HepG2 (cell line): ENCODE measurements at regions not wholly inside any gene's neighbourhood (a gene's known extent, or its start where the extent isn't known, plus 50 kb on each side); places are given as distances from the start of the nearest gene placed in this dataset.
A peak's percentile ranks its signal among the peaks of the same experiment; 100 is the strongest.

Experiments
- ATAC-seq: fragments of 200-7000 bp; cut with Tn5 transposase; 3 replicates; pipeline ENCODE4 v1.9.1; 2020; ENCODE audit warnings: mild to moderate bottlenecking, moderate library complexity
- BruUV-seq: library from RNA; stranded (reverse); fragments of 400-500 nt; replicated peaks from 2 replicates; lab custom pipeline; 2021; lab: Mats Ljungman, UMichigan
- CTCF ChIA-PET: fragments of 300-600 bp; formaldehyde crosslinking; extraction: SDS; loops from one replicate; lab custom pipeline; 2021; ENCODE audit warnings: low total read pairs, inconsistent platforms, low intra/inter-chr PET ratio; lab: Yijun Ruan, JAX
- POLR2A ChIA-PET: fragments of 350-600 bp; sonication (Branson Sonifier 250); formaldehyde crosslinking; loops from one replicate; lab custom pipeline; 2020; ENCODE audit warnings: antibody characterized with exemption, inconsistent platforms; lab: Yijun Ruan, JAX
- DNase-seq: peaks from one replicate; pipeline ENCODE4 v3.0.0-alpha.2; 2015; ENCODE audit warnings: low spot score
- FAIRE-seq: peaks from 3 replicates; lab custom pipeline; 2011; peaks lifted over from hg19 to GRCh38; lab: Jason Lieb, UNC
- H2AFZ ChIP-seq: one replicate; pipeline ENCODE4 v1.6.1; 2011; ENCODE audit warnings: low read length, inconsistent platforms
- H3K27ac ChIP-seq: fragments of 300-600 bp; 3 replicates; pipeline ENCODE4 v1.8.0; 2011; ENCODE audit warnings: mixed run types, mild to moderate bottlenecking, mixed read lengths, low read length, inconsistent platforms; ENCODE audit not compliant: insufficient read depth; ENCODE audit errors: extremely low read length
- H3K27me3 ChIP-seq, 2 experiments: fragments of 200-600 bp in 1 of 2; 2 replicates in 1 of 2; 3 replicates in 1 of 2; pipeline versions ENCODE4 v1.6.0 to v1.8.0; 2011; ENCODE audit warnings: low read length in 2 of 2, mild to moderate bottlenecking in 2 of 2, moderate library complexity in 2 of 2, inconsistent platforms in 1 of 2; ENCODE audit not compliant: insufficient read depth in 2 of 2, control insufficient read depth in 1 of 2
- H3K36me3 ChIP-seq, 2 experiments: fragments of 200-600 bp in 1 of 2; replicated peaks in 1 of 2; 2 replicates in 1 of 2; 3 replicates in 1 of 2; pipeline versions ENCODE4 v1.5.1 to v1.8.0; 2011; ENCODE audit warnings: low read length in 2 of 2, inconsistent platforms in 1 of 2; ENCODE audit not compliant: insufficient read depth in 2 of 2, control insufficient read depth in 1 of 2
- H3K4me1 ChIP-seq: 2 replicates; pipeline ENCODE4 v1.5.1; 2012; ENCODE audit warnings: low read length, inconsistent platforms; ENCODE audit not compliant: insufficient read depth
- H3K4me2 ChIP-seq: 2 replicates; pipeline ENCODE4 v1.6.0; 2011; ENCODE audit warnings: low read depth, low read length, inconsistent platforms
- H3K4me3 ChIP-seq, 3 experiments: fragments of 200-600 bp in 1 of 3; sonication (generic), shearing (Covaris generic) in 1 of 3; replicated peaks in 1 of 3; 2 replicates each; pipeline ENCODE4 v1.5.1; 2011 to 2016; ENCODE audit warnings: low read length in 3 of 3, inconsistent platforms in 2 of 3, low read depth in 2 of 3, mild to moderate bottlenecking in 2 of 3, control low read depth in 1 of 3, mixed read lengths in 1 of 3; ENCODE audit not compliant: insufficient read depth in 1 of 3
- H3K79me2 ChIP-seq: one replicate; pipeline ENCODE4 v1.6.1; 2011; ENCODE audit warnings: low read length, inconsistent platforms; ENCODE audit not compliant: insufficient read depth
- H3K9ac ChIP-seq: 2 replicates; pipeline ENCODE4 v1.6.0; 2011; ENCODE audit warnings: mild to moderate bottlenecking, low read depth, low read length, inconsistent platforms; ENCODE audit not compliant: insufficient read depth
- H3K9me3 ChIP-seq: 2 replicates; pipeline ENCODE4 v1.5.1; 2012; ENCODE audit warnings: mild to moderate bottlenecking, low read length
- H4K20me1 ChIP-seq: 2 replicates; pipeline ENCODE4 v1.6.0; 2011; ENCODE audit warnings: inconsistent platforms, mild to moderate bottlenecking, low read length, moderate library complexity; ENCODE audit not compliant: insufficient read depth
- ATF7 ChIP-seq, 2 experiments: fragments of 450-650 bp in 1 of 2; sonication (generic) in 1 of 2; formaldehyde crosslinking in 1 of 2; IDR thresholded peaks; 2 replicates each; pipeline versions ENCODE4 v1.4.0 to v1.6.1; 2016 to 2020; ENCODE audit warnings: antibody characterized with exemption in 1 of 2, mild to moderate bottlenecking in 1 of 2, missing genetic modification reagents in 1 of 2
- ATF7-NPFF ChIP-seq: sonication (generic); formaldehyde crosslinking; IDR thresholded peaks from 2 replicates; pipeline ENCODE4 v1.8.1; 2023; ENCODE audit warnings: mild to moderate bottlenecking, low read depth, missing genetic modification reagents, moderate library complexity
- FOXA3 ChIP-seq: IDR thresholded peaks from 2 replicates; pipeline ENCODE4 v1.6.1; 2016; ENCODE audit warnings: missing genetic modification reagents, missing compliant biosample characterization
- MED8 ChIP-seq: sonication (generic); formaldehyde crosslinking; IDR thresholded peaks from 2 replicates; pipeline ENCODE4 v1.8.1; 2023; ENCODE audit warnings: mild to moderate bottlenecking, missing genetic modification reagents; ENCODE audit not compliant: insufficient replicate concordance
- NCOA1 ChIP-seq: sonication (generic); formaldehyde crosslinking; IDR thresholded peaks from 2 replicates; pipeline ENCODE4 v1.9.0; 2021; ENCODE audit warnings: missing genetic modification reagents
- SETDB1 ChIP-seq: sonication (generic); formaldehyde crosslinking; IDR thresholded peaks from 2 replicates; pipeline ENCODE4 v1.5.1; 2020; ENCODE audit warnings: missing genetic modification reagents, mild to moderate bottlenecking, borderline replicate concordance
- SIX1 ChIP-seq: sonication (generic); formaldehyde crosslinking; IDR thresholded peaks from 2 replicates; pipeline ENCODE4 v1.4.0; 2020; ENCODE audit warnings: missing genetic modification reagents, borderline replicate concordance
- SOX5 ChIP-seq: IDR thresholded peaks from 2 replicates; pipeline ENCODE4 v1.6.1; 2016; ENCODE audit warnings: borderline replicate concordance
- SP4 ChIP-seq: sonication (generic); formaldehyde crosslinking; IDR thresholded peaks from 2 replicates; pipeline ENCODE4 v1.8.1; 2023; ENCODE audit warnings: mild to moderate bottlenecking, missing genetic modification reagents
- ZNF451 ChIP-seq: sonication (generic); formaldehyde crosslinking; IDR thresholded peaks from 2 replicates; pipeline ENCODE4 v1.5.0; 2020; ENCODE audit warnings: mild to moderate bottlenecking, missing genetic modification reagents
- ZNF564 ChIP-seq: sonication (generic); formaldehyde crosslinking; IDR thresholded peaks from 2 replicates; pipeline ENCODE4 v1.8.1; 2023; ENCODE audit warnings: mild to moderate bottlenecking, missing genetic modification reagents
- WGBS: methylation state at CpG from one replicate; pipeline ENCODE4 v1.1.6; 2017; ENCODE audit warnings: low lambda C conversion rate; 5-methylcytosine and 5-hydroxymethylcytosine counted together
- in situ Hi-C: cut with HindIII; loops from 2 replicates; pipeline ENCODE4 v1.10.0; 2017; ENCODE audit warnings: low pct_unique_long_range_greater_than_20kb; ENCODE audit not compliant: extremely low pct_ligation_motif_present
- intact Hi-C: fragments of 100-400 bp; cut with micrococcal nuclease; formaldehyde crosslinking; loops from one replicate; pipeline ENCODE4 v1.10.0; 2022; ENCODE audit not compliant: unreplicated experiment
- TF ChIP-seq, protein P1 (sequence below): sonication (generic); formaldehyde crosslinking; IDR thresholded peaks from 2 replicates; pipeline ENCODE4 v1.9.0; 2022; ENCODE audit warnings: low read depth, missing genetic modification reagents
- TF ChIP-seq, protein P2 (sequence below): sonication (generic); formaldehyde crosslinking; IDR thresholded peaks from 2 replicates; pipeline ENCODE4 v1.8.0; 2022; ENCODE audit warnings: missing genetic modification reagents, low read depth, mild to moderate bottlenecking, borderline replicate concordance
- TF ChIP-seq, protein P3 (sequence below): sonication (generic); formaldehyde crosslinking; IDR thresholded peaks from 2 replicates; pipeline ENCODE4 v1.4.0; 2020; ENCODE audit warnings: missing genetic modification reagents
- TF ChIP-seq, protein P4 (sequence below): IDR thresholded peaks from 2 replicates; pipeline ENCODE4 v1.6.1; 2016; ENCODE audit warnings: low read depth

DNA sequence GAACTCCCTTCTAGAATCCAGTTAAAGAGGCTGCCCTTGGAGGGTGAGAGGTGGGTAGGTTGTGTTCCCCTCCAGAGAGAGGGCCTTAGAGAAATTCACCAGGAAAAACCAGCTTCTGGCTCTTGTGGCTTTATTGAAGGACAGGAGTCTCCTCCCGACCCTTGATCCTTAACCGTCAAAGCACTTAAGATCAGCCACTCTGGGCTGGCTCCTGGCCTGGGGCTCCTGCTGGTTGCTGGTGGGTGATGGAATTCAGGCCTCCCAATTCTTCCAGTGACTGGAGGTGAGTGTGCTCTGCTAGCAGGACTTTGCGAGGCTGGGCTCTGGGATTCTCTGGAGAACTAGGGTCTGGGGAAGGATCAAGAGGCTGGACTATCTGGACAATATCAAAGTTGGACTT lies 75.6 kb upstream of the LGSN start:
- no peak for DNase-seq
- 72% methylated on average over 3 of the region's 3 CpGs for WGBS
- no peaks in the 10 kb centered on the region for H3K79me2 ChIP-seq
- peaks cover 32% of the 10 kb centered on the region for H3K4me1 ChIP-seq
- ChIA-PET CTCF (no interaction called here), POLR2A (no interaction called here)
- no peak overlapping the region for H3K9ac ChIP-seq
- ATAC-seq = no peak
- in situ Hi-C loops = no loop called here
- FAIRE-seq = no peak
- no peaks in the 10 kb centered on the region for H3K9me3 ChIP-seq
- H3K4me3 ChIP-seq = no peak overlapping the region
- no peaks in the 10 kb centered on the region for H4K20me1 ChIP-seq
- no peaks in the 10 kb centered on the region for H3K36me3 ChIP-seq
- no peak overlapping the region for H2AFZ ChIP-seq
- no peaks in the 10 kb centered on the region for H3K27me3 ChIP-seq
- H3K27ac ChIP-seq = no peak overlapping the region
- BruUV-seq = no TSS peak
- intact Hi-C loops = no loop called here
- TF ChIP-seq SETDB1 (CRISPR knock-in tag) (0 out of 2 replicates have a peak, but pooled peaks have one; percentile 20), ATF7-NPFF (0 out of 2 replicates have a peak, but pooled peaks have one; percentile 30), ZNF451 (CRISPR knock-in tag) (no peak), SP4 (no peak)
- TF ChIP-seq, protein P1, sequence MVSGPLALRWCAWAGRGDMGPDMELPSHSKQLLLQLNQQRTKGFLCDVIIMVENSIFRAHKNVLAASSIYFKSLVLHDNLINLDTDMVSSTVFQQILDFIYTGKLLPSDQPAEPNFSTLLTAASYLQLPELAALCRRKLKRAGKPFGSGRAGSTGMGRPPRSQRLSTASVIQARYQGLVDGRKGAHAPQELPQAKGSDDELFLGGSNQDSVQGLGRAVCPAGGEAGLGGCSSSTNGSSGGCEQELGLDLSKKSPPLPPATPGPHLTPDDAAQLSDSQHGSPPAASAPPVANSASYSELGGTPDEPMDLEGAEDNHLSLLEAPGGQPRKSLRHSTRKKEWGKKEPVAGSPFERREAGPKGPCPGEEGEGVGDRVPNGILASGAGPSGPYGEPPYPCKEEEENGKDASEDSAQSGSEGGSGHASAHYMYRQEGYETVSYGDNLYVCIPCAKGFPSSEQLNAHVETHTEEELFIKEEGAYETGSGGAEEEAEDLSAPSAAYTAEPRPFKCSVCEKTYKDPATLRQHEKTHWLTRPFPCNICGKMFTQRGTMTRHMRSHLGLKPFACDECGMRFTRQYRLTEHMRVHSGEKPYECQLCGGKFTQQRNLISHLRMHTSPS (CRISPR knock-in tag) = no peak
- H3K4me2 ChIP-seq = no peak overlapping the region

DNA sequence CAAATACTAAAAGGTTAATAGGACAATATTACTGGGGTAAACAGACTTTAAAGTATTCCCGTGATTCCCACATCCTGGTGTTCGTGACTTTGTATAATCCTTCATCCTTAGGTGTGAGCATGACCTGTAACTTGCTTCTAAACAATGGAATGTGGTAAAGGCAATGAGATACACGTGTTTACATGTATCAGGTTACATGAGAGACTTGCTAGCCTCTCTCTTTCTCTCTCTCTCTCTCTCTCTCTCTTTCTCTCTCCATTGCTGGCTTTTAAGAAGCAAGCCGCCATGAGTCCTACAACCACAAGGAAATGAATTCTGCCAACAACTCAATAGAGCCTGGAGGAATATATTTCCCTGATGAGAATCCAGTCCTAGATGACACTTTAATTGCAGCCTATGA lies 83.9 kb upstream of the LGSN start:
- Histone ChIP-seq H4K20me1 (no peaks in the 10 kb centered on the region), H3K79me2 (no peaks in the 10 kb centered on the region), H3K4me1 (peaks cover 26% of the 10 kb centered on the region), H2AFZ (no peak overlapping the region), H3K27me3 (no peaks in the 10 kb centered on the region), H3K27ac (no peak overlapping the region), H3K36me3 (no peaks in the 10 kb centered on the region), H3K9ac (no peak overlapping the region), H3K4me3 (no peak overlapping the region), H3K9me3 (no peaks in the 10 kb centered on the region), H3K4me2 (no peak overlapping the region)
- POLR2A ChIA-PET = no interaction called here
- DNase-seq (no peak), ATAC-seq (no peak), FAIRE-seq (no peak)
- WGBS = 87% methylated on average over 4 of the region's 4 CpGs
- CTCF ChIA-PET = no interaction called here
- intact Hi-C loops (no loop called here), in situ Hi-C loops (no loop called here)
- BruUV-seq = no TSS peak
- TF ChIP-seq, protein P2, sequence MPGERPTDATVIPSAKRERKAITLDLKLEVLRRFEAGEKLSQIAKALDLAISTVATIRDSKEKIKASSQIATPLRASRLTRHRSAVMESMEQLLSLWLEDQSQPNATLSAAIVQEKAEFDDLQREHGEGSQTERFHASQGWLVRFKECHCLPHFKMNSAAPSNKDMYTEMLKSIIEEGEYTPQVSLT = no peak
- TF ChIP-seq, protein P3, sequence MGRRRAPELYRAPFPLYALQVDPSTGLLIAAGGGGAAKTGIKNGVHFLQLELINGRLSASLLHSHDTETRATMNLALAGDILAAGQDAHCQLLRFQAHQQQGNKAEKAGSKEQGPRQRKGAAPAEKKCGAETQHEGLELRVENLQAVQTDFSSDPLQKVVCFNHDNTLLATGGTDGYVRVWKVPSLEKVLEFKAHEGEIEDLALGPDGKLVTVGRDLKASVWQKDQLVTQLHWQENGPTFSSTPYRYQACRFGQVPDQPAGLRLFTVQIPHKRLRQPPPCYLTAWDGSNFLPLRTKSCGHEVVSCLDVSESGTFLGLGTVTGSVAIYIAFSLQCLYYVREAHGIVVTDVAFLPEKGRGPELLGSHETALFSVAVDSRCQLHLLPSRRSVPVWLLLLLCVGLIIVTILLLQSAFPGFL (CRISPR knock-in tag) = no peak
- TF ChIP-seq ATF7 (IDR thresholded peaks at IDR 0.05) = no peak
- no peak for TF ChIP-seq ATF7 (CRISPR knock-in tag; IDR thresholded peaks at IDR 0.05)
- TF ChIP-seq NCOA1 (CRISPR knock-in tag) = no peak
- TF ChIP-seq FOXA3 (CRISPR knock-in tag) = 0 out of 2 replicates have a peak, but pooled peaks have one; percentile 25
- no peak for TF ChIP-seq MED8
- no peak for TF ChIP-seq ZNF564 (CRISPR knock-in tag)
- TF ChIP-seq SIX1 (CRISPR knock-in tag) = peak; percentile 97
- TF ChIP-seq, protein P4, sequence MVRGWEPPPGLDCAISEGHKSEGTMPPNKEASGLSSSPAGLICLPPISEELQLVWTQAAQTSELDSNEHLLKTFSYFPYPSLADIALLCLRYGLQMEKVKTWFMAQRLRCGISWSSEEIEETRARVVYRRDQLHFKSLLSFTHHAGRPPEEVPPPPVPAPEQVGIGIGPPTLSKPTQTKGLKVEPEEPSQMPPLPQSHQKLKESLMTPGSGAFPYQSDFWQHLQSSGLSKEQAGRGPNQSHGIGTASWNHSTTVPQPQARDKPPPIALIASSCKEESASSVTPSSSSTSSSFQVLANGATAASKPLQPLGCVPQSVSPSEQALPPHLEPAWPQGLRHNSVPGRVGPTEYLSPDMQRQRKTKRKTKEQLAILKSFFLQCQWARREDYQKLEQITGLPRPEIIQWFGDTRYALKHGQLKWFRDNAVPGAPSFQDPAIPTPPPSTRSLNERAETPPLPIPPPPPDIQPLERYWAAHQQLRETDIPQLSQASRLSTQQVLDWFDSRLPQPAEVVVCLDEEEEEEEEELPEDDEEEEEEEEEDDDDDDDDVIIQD (CRISPR knock-in tag) = 0 out of 2 replicates have a peak, but pooled peaks have one; percentile 37
- TF ChIP-seq SOX5 (CRISPR knock-in tag) = peak; percentile 60; the same call in 1 of the 2 replicates
